Natural killer cell (primary cell): ENCODE measurements at regions not wholly inside any gene's neighbourhood (a gene's known extent, or its start where the extent isn't known, plus 50 kb on each side); places are given as distances from the start of the nearest gene placed in this dataset.

Experiments used
- ATAC-seq, 3 donors: fragments of 150-1000 bp in 2 of 3; fragments of 200-7000 bp in 1 of 3; cut with Tn5 transposase; 1 replicate in 1 of 3; 2 replicates in 2 of 3; pipeline ENCODE4 v1.10.0; 2021; ENCODE audit warnings: mild to moderate bottlenecking in 2 of 3, moderate library complexity in 2 of 3
- DNase-seq, 2 donors: peaks; one replicate each; pipeline versions ENCODE4 v3.0.0 to v3.0.0-alpha.2; 2013 to 2021; ENCODE audit warnings: mixed read lengths in 1 of 2
- H3K27ac ChIP-seq: one replicate; pipeline ENCODE4 v1.5.1; 2013; ENCODE audit warnings: mild to moderate bottlenecking, low read length
- H3K27me3 ChIP-seq: one replicate; pipeline ENCODE4 v1.6.1; 2013; ENCODE audit warnings: low read length; ENCODE audit not compliant: control insufficient read depth, insufficient read depth
- H3K36me3 ChIP-seq: one replicate; pipeline ENCODE4 v1.6.1; 2013; ENCODE audit warnings: low read length; ENCODE audit not compliant: control insufficient read depth, insufficient read depth
- H3K4me1 ChIP-seq: one replicate; pipeline ENCODE4 v1.6.1; 2013; ENCODE audit warnings: low read length; ENCODE audit not compliant: control insufficient read depth, insufficient read depth
- H3K4me3 ChIP-seq: one replicate; pipeline ENCODE4 v1.5.1; 2013; ENCODE audit warnings: low read length
- H3K9me3 ChIP-seq: one replicate; pipeline ENCODE4 v1.6.1; 2013; ENCODE audit warnings: low read length; ENCODE audit not compliant: control insufficient read depth, insufficient read depth
- H3K27ac Mint-ChIP-seq, 2 donors: one replicate each; pipeline ENCODE4 v1.8.0; 2022; ENCODE audit warnings: mild to moderate bottlenecking in 2 of 2, mixed read lengths in 2 of 2, moderate library complexity in 1 of 2
- H3K27me3 Mint-ChIP-seq, 2 donors: one replicate each; pipeline ENCODE4 v1.8.0; 2022; ENCODE audit warnings: low read depth in 2 of 2, mixed read lengths in 2 of 2
- H3K36me3 Mint-ChIP-seq: one replicate; pipeline ENCODE4 v1.8.0; 2022; ENCODE audit warnings: mixed read lengths
- H3K4me1 Mint-ChIP-seq, 2 donors: one replicate each; pipeline ENCODE4 v1.8.0; 2022; ENCODE audit warnings: mixed read lengths in 2 of 2
- H3K4me3 Mint-ChIP-seq: one replicate; pipeline ENCODE4 v1.8.0; 2022; ENCODE audit warnings: mild to moderate bottlenecking, moderate library complexity, mixed read lengths
- H3K9me3 Mint-ChIP-seq, 2 donors: one replicate each; pipeline ENCODE4 v1.8.0; 2022; ENCODE audit warnings: mixed read lengths in 2 of 2
- CTCF ChIP-seq: fragments of 200-600 bp; IDR thresholded peaks from one replicate; pipeline ENCODE4 v1.8.0; 2022; ENCODE audit warnings: antibody characterized with exemption
- WGBS: methylation state at CpG from one replicate; pipeline ENCODE4 v1.1.7; 2013; ENCODE audit warnings: missing lambda C conversion rate; ENCODE audit not compliant: insufficient coverage; 5-methylcytosine and 5-hydroxymethylcytosine counted together
- intact Hi-C: fragments of 100-400 bp; cut with micrococcal nuclease; formaldehyde crosslinking; loops from one replicate; pipeline ENCODE4 v1.14.2; 2022

- Histone ChIP-seq H3K27ac (no peak overlapping the region), H3K9me3 (no peaks in the 10 kb centered on the region), H3K4me1 (no peaks in the 10 kb centered on the region), H3K4me3 (no peak overlapping the region), H3K36me3 (no peaks in the 10 kb centered on the region), H3K27me3 (no peaks in the 10 kb centered on the region)
- Mint-ChIP-seq H3K4me1 (no peaks in the 10 kb centered on the region), H3K36me3 (no peaks in the 10 kb centered on the region), H3K4me3 (no peak overlapping the region), H3K27ac (no peak overlapping the region), H3K9me3 (no peaks in the 10 kb centered on the region), H3K27me3 (peaks cover 6 to 8% of the 10 kb centered on the region in 2 donors)
- ATAC-seq (no peak), DNase-seq (no peak)
- TF ChIP-seq CTCF: no peak
- no CpG with 5 or more reads among the region's 1 CpG for WGBS
- intact Hi-C loops: no loop called here
These were observed 327.1 kb downstream of the MAFB start for GRCh38 chr20:40361916-40362315.

GRCh38 chr20:40359131-40359912 is 329.7 kb downstream of the MAFB start:
- H3K4me3 Mint-ChIP-seq: no peak overlapping the region
- no peak for TF ChIP-seq CTCF
- Histone ChIP-seq H3K4me3 (no peak overlapping the region), H3K4me1 (no peaks in the 10 kb centered on the region), H3K36me3 (no peaks in the 10 kb centered on the region), H3K9me3 (no peaks in the 10 kb centered on the region), H3K27me3 (no peaks in the 10 kb centered on the region), H3K27ac (no peak overlapping the region)
- ATAC-seq (no peak), DNase-seq (no peak)
- 86% methylated on average over 4 of the region's 5 CpGs for WGBS
- H3K36me3 Mint-ChIP-seq: no peaks in the 10 kb centered on the region
- H3K4me1 Mint-ChIP-seq: no peaks in the 10 kb centered on the region
- no peaks in the 10 kb centered on the region for H3K9me3 Mint-ChIP-seq
- intact Hi-C loops: no loop called here
- no peak overlapping the region for H3K27ac Mint-ChIP-seq
- H3K27me3 Mint-ChIP-seq: peaks cover 6 to 8% of the 10 kb centered on the region in 2 donors

GRCh38 chr20:40354880-40355279 is 334.2 kb downstream of the MAFB start:
- Histone ChIP-seq H3K27me3 (no peaks in the 10 kb centered on the region), H3K27ac (no peak overlapping the region), H3K9me3 (no peaks in the 10 kb centered on the region), H3K4me3 (no peak overlapping the region), H3K4me1 (no peaks in the 10 kb centered on the region), H3K36me3 (no peaks in the 10 kb centered on the region)
- no peaks in the 10 kb centered on the region for H3K9me3 Mint-ChIP-seq
- WGBS: 58% methylated on average over 1 of the region's 1 CpG
- no peak for TF ChIP-seq CTCF
- H3K27ac Mint-ChIP-seq: no peak overlapping the region
- DNase-seq (no peak), ATAC-seq (no peak)
- no peaks in the 10 kb centered on the region for H3K36me3 Mint-ChIP-seq
- no peaks in the 10 kb centered on the region for H3K4me1 Mint-ChIP-seq
- H3K27me3 Mint-ChIP-seq: peaks cover 6 to 8% of the 10 kb centered on the region in 2 donors
- H3K4me3 Mint-ChIP-seq: no peak overlapping the region
- intact Hi-C loops: no loop called here

GRCh38 chr20:40343390-40343789 is 345.6 kb downstream of the MAFB start:
- Histone ChIP-seq H3K27ac (no peak overlapping the region), H3K4me1 (no peaks in the 10 kb centered on the region), H3K27me3 (no peaks in the 10 kb centered on the region), H3K9me3 (peaks cover 9% of the 10 kb centered on the region), H3K36me3 (no peaks in the 10 kb centered on the region), H3K4me3 (no peak overlapping the region)
- H3K27me3 Mint-ChIP-seq: peaks cover 0 to 4% of the 10 kb centered on the region in 2 donors
- intact Hi-C loops: no loop called here
- H3K4me3 Mint-ChIP-seq: no peak overlapping the region
- DNase-seq: no peak
- peaks cover 16 to 20% of the 10 kb centered on the region in 2 donors for H3K9me3 Mint-ChIP-seq
- no peak for TF ChIP-seq CTCF
- no peaks in the 10 kb centered on the region for H3K4me1 Mint-ChIP-seq
- no peak for ATAC-seq
- H3K27ac Mint-ChIP-seq: no peak overlapping the region
- peaks cover 24% of the 10 kb centered on the region for H3K36me3 Mint-ChIP-seq
